GM21619 (cell line): ENCODE measurements at regions not wholly inside any gene's neighbourhood (a gene's known extent, or its start where the extent isn't known, plus 50 kb on each side); places are given as distances from the start of the nearest gene placed in this dataset.

ENCODE experiments used
- ATAC-seq: cut with Tn5 transposase; IDR thresholded peaks from one replicate; pipeline ENCODE4 v1.9.1; 2021; ENCODE audit not compliant: unreplicated experiment

GRCh38 chr3:73772076-73772886 is 147.5 kb upstream of the PDZRN3 start:
- no peak for ATAC-seq

DNA sequence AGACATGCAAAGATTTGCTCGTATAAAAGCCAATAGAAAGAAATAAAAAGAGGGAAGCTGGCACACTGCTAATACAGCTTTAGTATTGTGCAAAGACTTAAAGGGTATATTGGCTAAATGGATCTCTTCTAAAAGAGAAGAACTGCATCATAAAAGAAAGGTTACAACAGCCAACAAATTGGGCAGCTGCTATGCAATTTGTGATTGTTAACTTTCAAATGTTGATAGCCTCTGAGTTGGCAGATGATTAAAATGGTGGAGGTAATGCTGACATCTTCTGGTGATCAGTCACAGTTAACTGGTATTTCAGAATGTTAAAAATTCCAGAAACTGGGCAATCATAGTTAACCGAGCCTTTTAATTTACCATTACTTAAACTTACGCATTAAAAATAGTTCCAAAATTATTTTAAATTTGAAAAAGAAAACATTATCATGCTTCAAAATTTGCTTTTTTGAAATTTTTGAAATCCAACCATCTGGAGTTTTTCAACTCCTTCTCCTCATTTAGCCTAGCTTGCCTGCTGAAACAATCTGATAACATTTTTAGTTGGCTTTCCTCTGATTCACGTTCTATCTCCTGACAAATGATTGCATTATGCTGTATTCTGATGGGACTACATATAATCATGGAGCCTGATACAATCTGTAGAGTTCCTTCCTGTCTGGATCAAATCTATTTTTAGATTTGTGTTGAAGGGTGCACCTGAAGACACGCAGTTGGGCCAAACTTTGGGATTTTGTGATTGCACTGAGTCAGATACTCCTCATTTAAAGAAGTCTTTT is 144.0 kb upstream of the PDZRN3 start:
- no peak for ATAC-seq

DNA sequence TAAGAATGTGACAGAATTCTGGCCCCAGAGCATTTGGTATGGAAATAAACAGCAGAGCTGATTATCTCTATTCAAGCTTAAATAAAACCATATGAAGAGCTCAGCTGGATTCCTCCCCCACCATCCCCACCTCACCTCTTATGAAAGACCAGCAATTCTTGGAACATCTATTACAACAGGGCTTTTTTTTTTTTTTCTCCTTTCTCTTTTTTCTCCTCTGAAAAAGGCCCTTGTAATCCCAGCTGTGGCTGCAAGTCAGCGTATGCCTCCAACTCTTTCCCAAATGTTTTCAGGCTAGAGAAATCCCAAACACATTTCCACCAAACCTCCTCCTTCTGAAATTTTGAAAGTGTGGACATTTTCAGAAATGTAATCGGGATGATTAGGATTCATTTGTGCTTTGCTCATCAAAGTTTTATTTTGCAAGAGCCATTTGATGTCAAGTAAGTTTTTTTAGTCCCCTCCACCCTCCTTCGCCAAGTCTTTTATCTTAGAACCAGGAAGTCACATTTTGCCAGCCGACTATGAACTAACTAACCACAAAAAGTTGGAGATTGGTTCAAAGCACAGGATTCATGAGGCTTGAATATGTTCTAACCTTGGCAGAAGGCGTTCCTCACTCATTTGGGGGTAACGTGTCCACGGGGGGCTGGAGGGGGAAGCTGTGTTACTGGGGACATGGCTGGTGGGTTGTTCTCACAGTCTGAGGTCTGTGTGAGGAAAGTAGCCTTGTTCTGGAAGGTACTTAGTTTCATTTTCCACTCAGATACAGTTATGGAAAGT is 142.0 kb upstream of the PDZRN3 start:
- ATAC-seq = no peak

DNA sequence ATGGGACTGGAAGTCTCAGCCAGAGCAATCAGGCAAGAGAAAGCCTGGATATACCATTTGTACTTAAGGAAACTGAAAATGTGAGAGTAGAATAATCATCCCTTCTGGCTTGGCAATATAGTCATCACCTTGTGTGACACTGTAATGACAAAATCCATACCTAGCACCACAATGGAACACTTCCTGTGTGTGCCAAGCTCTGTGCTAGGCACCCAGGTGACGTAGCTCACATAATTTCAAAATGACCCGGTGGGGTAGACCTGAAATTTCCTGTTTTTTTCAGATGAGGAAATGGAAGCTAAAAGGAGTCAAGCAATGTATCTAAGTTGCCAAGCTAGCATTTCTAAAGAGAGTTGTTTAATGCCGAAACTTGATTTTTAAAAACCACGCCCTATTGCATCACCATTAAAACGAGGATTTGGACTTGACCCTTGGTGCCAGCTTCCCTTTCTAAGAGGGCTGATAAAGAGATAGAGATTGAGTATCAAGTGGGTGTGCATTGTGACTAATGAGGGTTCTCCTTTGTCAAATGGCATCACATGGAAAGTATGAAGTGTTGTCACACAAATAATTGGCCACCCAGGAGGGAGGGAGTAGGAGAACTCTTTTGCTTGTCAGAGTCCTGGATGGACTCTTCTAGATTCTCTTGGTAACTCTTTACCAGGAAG is 141.3 kb upstream of the PDZRN3 start:
- ATAC-seq = no peak

DNA sequence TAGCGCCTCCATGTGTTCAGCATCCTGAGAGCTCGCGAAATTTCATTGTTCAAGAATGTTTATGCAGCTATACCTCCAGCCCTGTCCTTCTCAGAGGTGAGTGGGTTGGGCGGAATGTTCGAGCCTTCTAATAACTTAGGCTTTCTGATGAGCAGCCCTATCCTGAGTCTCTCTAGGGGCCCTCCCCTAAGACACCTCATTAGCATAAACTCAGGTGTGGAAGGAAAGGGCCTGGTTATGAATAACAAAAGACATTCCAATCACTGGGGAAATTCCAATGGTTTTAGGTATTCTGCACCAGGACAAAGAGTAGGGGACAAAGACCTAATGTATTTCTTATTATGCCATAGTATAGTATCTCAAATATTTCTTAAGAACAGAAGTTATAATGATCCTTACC is 138.1 kb upstream of the PDZRN3 start:
- ATAC-seq = no peak

DNA sequence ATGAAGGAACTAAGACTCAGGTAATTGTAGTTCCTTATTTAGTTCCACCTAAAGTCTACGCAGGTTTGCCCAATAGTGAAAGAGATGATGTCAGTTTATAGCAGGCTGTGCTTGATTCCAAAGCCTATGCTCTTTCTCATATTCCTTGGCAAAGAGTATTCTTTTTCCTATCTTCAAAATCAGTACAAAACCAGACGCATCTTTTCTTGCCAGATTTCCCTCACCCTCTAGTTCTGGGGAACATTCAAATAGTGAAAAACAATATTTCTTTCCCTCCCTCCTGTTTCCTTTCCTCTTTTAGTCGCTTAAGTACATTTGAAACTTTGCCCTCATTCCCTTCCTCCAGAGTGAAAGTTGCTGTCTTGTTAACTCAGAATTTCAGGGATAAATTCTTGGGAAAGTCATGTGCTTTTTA is 134.6 kb upstream of the PDZRN3 start:
- no peak for ATAC-seq

- no peak for ATAC-seq
These were observed 132.8 kb upstream of the PDZRN3 start for GRCh38 chr3:73757536-73757935.

- ATAC-seq = no peak
These were observed 129.2 kb upstream of the PDZRN3 start for GRCh38 chr3:73753985-73754384.

DNA sequence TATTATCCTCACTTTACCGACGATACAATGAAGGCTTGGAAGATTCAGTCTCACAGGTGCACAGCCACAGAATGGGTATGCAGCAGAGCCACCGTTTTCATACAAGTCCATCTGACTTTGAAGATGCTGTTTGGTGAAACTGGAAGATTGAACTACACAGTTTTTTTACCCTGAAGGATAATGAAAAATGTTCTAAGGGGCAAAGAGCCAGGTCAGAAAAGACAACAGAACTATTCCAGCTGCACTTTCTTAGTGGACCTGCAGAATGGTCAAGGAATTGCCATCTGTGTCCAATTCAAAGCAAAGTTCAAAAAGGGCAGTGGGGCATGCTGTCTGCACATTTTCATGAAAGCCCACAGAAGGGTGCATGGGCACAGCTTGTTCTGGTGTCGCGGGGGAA is 127.6 kb upstream of the PDZRN3 start:
- ATAC-seq = no peak

DNA sequence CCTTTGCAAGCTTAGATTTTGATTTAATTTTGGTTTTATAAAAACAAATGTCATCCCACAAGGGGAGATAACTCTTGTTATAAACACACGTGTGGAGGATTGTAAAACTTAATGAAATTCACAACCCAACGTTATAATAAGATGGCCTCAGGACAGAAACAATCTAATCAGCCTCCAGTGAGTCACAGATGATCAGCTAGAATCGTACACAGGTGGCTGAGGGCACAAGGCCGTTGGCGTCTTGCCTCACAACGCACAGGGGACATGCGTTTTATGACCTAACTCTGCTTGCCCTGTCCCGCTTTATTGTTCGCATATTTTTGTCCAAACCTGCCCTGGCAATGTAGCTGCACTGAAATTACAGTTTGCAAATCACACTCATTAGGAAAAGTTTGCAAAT is 121.9 kb upstream of the PDZRN3 start:
- no peak for ATAC-seq

- no peak for ATAC-seq
These were observed 120.9 kb upstream of the PDZRN3 start for GRCh38 chr3:73745526-73746191.

DNA sequence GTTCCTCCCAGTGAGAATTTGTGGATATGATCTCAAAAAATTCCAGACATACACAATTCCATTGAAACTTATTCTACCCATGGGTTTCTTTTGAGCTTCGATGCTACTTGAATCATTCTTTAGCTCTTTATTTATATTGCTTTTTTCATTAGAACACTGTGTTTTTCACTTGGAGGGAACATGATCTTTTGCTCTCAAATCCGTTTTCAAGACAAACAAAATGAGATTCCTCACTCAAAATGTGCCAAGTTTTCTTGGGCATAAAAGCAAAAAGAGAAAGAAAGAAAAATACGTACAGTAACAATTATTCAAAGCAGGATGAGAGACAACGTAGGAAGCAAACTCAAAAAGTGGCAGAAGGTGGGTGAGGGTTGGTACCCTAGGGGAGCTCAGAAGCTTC is 118.8 kb upstream of the PDZRN3 start:
- ATAC-seq = no peak

- ATAC-seq = no peak
These were observed 115.2 kb upstream of the PDZRN3 start for GRCh38 chr3:73739791-73740453.

DNA sequence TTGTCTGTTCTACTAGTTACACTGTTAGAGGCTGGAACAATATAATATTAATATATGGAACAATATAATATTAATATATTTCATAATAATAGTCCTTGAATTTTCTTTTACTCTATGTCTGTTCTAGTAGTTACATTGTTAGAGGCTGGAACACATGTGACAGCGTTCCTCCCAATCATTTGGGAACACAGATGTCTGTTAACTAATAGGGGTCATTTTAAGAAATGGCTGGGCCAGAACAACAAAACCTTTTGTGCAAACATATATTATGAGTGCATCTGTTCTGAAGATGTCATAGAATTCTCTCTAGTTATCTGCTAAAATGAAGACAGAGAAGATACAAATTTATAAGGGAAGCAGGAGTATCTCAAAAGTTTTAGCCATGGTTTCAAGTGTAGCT is 114.0 kb upstream of the PDZRN3 start:
- no peak for ATAC-seq

DNA sequence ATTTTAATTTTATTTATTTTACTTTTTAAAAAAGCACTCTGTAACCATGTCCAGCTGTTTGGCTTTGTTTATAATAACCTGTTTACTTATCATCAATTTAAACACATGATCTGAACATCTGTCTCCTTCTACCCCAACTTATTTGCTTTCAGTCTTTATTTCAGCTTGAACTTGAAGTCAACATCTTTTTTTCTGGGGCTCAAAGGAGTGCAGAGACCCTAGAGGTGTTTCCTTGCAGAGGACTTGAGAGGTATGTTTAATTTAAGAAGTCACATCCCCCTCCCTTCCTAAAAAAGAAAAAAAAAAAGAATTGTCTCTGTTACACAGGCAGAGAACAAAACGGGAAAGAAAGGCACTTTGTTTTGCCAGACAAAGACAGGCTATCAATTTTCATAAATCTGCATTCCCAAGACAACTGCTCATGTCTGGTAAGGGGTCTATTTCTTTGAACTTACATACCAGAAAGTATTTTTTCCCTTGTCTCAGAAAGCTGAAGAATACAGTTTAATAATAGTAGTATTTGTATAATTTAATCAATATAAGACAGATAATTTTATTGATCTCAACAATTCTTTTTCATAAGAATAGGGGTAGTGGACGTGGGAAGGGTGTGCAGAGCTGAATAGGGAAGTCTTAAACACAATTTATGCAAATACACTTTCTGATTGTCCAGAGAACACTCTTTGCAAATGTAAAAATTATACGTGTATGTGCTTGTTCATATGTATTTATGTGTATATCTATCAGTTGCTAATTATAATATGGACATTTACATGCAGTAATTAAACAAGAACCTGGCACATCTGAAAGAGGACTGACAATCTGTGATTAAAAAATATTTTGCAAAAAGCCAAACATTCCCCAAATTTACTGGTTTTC is 109.7 kb upstream of the PDZRN3 start:
- ATAC-seq = no peak

DNA sequence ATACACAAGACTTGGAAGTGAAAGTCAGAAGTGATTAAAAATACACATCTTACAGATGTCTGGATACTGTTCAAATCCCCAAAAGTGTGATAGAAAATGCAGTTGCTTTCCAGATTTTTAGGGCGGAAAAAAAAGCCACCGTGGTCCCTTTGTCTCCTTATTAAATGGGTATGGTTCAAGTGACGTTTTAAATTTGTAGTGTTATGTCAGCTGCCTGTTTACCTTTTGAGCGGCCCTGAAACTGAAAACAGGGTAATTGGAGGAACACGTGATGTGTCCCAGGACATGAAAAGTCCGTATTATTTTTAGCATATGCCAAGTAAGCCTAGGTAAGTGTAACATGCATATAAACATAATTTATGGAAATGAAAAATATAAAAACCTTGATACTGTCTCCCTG is 109.0 kb upstream of the PDZRN3 start:
- ATAC-seq = no peak

DNA sequence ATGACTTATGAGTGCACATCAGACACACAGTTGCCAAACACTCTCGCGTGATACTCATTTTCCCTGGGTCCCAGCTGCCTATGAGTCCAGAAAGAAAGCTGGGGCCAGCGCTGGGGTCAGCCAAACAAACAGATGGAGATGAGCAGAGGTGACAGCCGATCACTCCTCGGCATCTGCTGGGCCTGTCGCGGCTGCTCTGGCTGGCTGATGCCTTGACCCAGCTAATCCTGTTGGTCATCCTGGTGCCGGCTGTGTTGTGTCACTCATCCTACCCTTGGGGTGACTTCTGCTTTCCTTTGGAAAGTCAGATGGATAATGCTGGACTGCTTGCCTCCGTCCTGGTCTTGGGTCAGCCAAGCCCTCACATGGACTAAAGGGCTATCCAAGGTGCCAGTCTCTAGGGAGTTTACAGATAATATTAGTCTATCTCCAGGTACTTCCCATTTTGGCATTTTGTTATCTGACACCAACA is 105.3 kb upstream of the PDZRN3 start:
- ATAC-seq = no peak

DNA sequence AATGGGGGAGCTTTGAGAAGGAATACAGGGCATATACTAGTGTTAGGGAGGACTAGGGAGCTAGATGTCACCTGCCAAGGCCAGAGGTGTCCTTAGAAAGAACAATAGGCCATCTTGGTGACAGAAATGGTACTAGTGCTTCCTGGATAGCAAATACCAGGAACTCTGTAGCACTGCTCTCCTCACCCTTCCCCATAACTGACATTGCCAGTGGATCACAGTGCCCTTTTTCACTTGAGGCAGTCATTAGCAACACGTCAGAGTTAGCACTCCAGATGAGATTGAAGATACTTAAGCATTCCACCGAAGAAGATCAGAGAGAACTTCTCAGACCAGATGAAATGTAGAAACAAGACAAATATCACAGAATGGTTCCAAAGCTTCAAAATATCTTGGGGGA is 103.1 kb upstream of the PDZRN3 start:
- ATAC-seq = no peak
